ENCODE measurements at regions not wholly inside any gene's neighbourhood (a gene's known extent, or its start where the extent isn't known, plus 50 kb on each side); places are given as distances from the start of the nearest gene placed in this dataset.

- no peaks in the 10 kb centered on the region for H3K9me3 Mint-ChIP-seq (ENCODE audit: unreplicated experiment)
- no peak for TF ChIP-seq CTCF (IDR thresholded peaks at IDR 0.05; ENCODE audit: partially characterized antibody, unreplicated experiment)
- no peaks in the 10 kb centered on the region for H3K27me3 Mint-ChIP-seq (ENCODE audit: unreplicated experiment)
- H3K4me3 Mint-ChIP-seq (ENCODE audit: unreplicated experiment) = no peak overlapping the region
- no peak overlapping the region for H3K27ac Mint-ChIP-seq (ENCODE audit: unreplicated experiment)
- peaks cover 6% of the 10 kb centered on the region for H3K36me3 Mint-ChIP-seq (ENCODE audit: unreplicated experiment)
- H3K4me1 Mint-ChIP-seq (ENCODE audit: low read depth, unreplicated experiment) = peaks cover 3% of the 10 kb centered on the region
- no peak for DNase-seq
These were observed 815.2 kb downstream of the QKI start for GRCh38 chr6:164229716-164230115.

- no peak overlapping the region for H3K27ac Mint-ChIP-seq (ENCODE audit: unreplicated experiment)
- H3K36me3 Mint-ChIP-seq (ENCODE audit: unreplicated experiment) = no peaks in the 10 kb centered on the region
- H3K4me1 Mint-ChIP-seq (ENCODE audit: low read depth, unreplicated experiment) = peaks cover 3% of the 10 kb centered on the region
- no peak for DNase-seq
- H3K9me3 Mint-ChIP-seq (ENCODE audit: unreplicated experiment) = no peaks in the 10 kb centered on the region
- no peak overlapping the region for H3K4me3 Mint-ChIP-seq (ENCODE audit: unreplicated experiment)
- no peak for TF ChIP-seq CTCF (IDR thresholded peaks at IDR 0.05; ENCODE audit: partially characterized antibody, unreplicated experiment)
- no peaks in the 10 kb centered on the region for H3K27me3 Mint-ChIP-seq (ENCODE audit: unreplicated experiment)
These were observed 813.5 kb downstream of the QKI start for GRCh38 chr6:164227952-164228522.

- Mint-ChIP-seq H3K9me3 (ENCODE audit: unreplicated experiment) (no peaks in the 10 kb centered on the region), H3K4me1 (ENCODE audit: low read depth, unreplicated experiment) (no peaks in the 10 kb centered on the region), H3K27ac (ENCODE audit: unreplicated experiment) (no peak overlapping the region), H3K27me3 (ENCODE audit: unreplicated experiment) (peaks cover 2% of the 10 kb centered on the region), H3K36me3 (ENCODE audit: unreplicated experiment) (no peaks in the 10 kb centered on the region), H3K4me3 (ENCODE audit: unreplicated experiment) (no peak overlapping the region)
- no peak for TF ChIP-seq CTCF (IDR thresholded peaks at IDR 0.05; ENCODE audit: partially characterized antibody, unreplicated experiment)
- no peak for DNase-seq
These were observed 802.3 kb downstream of the QKI start for GRCh38 chr6:164216839-164217238.

- no peaks in the 10 kb centered on the region for H3K36me3 Mint-ChIP-seq (ENCODE audit: unreplicated experiment)
- no peaks in the 10 kb centered on the region for H3K9me3 Mint-ChIP-seq (ENCODE audit: unreplicated experiment)
- no peak overlapping the region for H3K4me3 Mint-ChIP-seq (ENCODE audit: unreplicated experiment)
- no peak overlapping the region for H3K27ac Mint-ChIP-seq (ENCODE audit: unreplicated experiment)
- TF ChIP-seq CTCF (IDR thresholded peaks at IDR 0.05; ENCODE audit: partially characterized antibody, unreplicated experiment) = no peak
- H3K4me1 Mint-ChIP-seq (ENCODE audit: low read depth, unreplicated experiment) = no peaks in the 10 kb centered on the region
- DNase-seq = no peak
- H3K27me3 Mint-ChIP-seq (ENCODE audit: unreplicated experiment) = peaks cover 2% of the 10 kb centered on the region
These were observed 801.9 kb downstream of the QKI start for GRCh38 chr6:164216368-164216767.

GRCh38 chr6:164214066-164214465 is 799.5 kb downstream of the QKI start:
- Mint-ChIP-seq H3K27ac (ENCODE audit: unreplicated experiment) (no peak overlapping the region), H3K4me1 (ENCODE audit: low read depth, unreplicated experiment) (no peaks in the 10 kb centered on the region), H3K36me3 (ENCODE audit: unreplicated experiment) (no peaks in the 10 kb centered on the region), H3K27me3 (ENCODE audit: unreplicated experiment) (peaks cover 2% of the 10 kb centered on the region), H3K4me3 (ENCODE audit: unreplicated experiment) (no peak overlapping the region), H3K9me3 (ENCODE audit: unreplicated experiment) (no peaks in the 10 kb centered on the region)
- no peak for TF ChIP-seq CTCF (IDR thresholded peaks at IDR 0.05; ENCODE audit: partially characterized antibody, unreplicated experiment)
- no peak for DNase-seq
